ENCODE measurements at regions not wholly inside any gene's neighbourhood (a gene's known extent, or its start where the extent isn't known, plus 50 kb on each side); places are given as distances from the start of the nearest gene placed in this dataset.

- TF ChIP-seq, protein P1, sequence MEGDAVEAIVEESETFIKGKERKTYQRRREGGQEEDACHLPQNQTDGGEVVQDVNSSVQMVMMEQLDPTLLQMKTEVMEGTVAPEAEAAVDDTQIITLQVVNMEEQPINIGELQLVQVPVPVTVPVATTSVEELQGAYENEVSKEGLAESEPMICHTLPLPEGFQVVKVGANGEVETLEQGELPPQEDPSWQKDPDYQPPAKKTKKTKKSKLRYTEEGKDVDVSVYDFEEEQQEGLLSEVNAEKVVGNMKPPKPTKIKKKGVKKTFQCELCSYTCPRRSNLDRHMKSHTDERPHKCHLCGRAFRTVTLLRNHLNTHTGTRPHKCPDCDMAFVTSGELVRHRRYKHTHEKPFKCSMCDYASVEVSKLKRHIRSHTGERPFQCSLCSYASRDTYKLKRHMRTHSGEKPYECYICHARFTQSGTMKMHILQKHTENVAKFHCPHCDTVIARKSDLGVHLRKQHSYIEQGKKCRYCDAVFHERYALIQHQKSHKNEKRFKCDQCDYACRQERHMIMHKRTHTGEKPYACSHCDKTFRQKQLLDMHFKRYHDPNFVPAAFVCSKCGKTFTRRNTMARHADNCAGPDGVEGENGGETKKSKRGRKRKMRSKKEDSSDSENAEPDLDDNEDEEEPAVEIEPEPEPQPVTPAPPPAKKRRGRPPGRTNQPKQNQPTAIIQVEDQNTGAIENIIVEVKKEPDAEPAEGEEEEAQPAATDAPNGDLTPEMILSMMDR (conservative IDR thresholded peaks at IDR 0.05 in 1 of 2, IDR thresholded peaks at IDR 0.05 in 1 of 2; ENCODE audit: low read depth in 1 of 2, low read length in 2 of 2), result no peak
- TF ChIP-seq EZH2 (IDR thresholded peaks at IDR 0.05; ENCODE audit: low read length, missing control alignments), result no peak
Observed at GRCh38 chr4:115529126-115529525, 415.7 kb upstream of the NDST4 start.
